ENCODE measurements at regions not wholly inside any gene's neighbourhood (a gene's known extent, or its start where the extent isn't known, plus 50 kb on each side); places are given as distances from the start of the nearest gene placed in this dataset.

DNA sequence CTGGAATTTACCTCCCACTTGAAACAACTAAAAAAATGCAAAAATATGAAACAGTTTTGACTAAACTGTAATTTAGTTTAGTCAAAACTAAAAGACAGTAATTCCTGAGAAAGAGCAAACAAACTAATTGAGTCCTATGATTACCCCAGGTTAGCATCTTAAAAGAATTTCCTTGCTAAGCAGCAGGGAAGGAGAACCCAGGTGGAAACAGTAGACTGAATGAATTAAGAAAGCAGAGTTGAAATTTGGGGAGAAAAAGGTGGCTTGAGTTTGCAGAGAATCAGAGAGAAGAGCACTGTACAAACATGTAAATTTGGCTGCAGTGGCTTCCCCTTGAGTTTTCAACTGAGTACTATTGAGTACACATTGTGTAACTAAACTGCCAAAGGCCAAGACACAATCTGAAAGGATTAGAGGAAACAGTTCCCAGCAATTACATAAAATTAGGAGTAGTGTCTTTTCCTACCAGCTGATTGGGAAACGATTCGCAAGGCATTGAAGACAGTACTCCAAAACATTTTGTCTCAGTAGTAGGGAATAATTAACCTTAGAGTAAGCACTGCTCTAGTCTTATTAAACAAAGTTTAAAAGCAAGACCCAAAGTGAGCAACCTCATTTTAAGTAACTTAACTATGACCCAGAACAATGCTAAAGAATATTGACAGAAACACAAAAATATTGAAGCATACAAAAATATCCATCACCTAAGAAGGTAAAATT lies 820.5 kb downstream of the DACH1 start:
- TF ChIP-seq CTCF (conservative IDR thresholded peaks at IDR 0.05; ENCODE audit: low read depth, low read length) = no peak
- H3K9ac ChIP-seq = no peak overlapping the region
- no peak overlapping the region for H3K27ac ChIP-seq
- H4K20me1 ChIP-seq (ENCODE audit: insufficient read depth) = no peaks in the 10 kb centered on the region
- no peaks in the 10 kb centered on the region for H3K36me3 ChIP-seq (ENCODE audit: insufficient read depth)
- no peak overlapping the region for H3K4me2 ChIP-seq
- no peaks in the 10 kb centered on the region for H3K79me2 ChIP-seq (ENCODE audit: insufficient read depth, low read depth)
- H3K4me1 ChIP-seq (ENCODE audit: low read depth, poor library complexity, severe bottlenecking) = no peaks in the 10 kb centered on the region
- H3K27me3 ChIP-seq (ENCODE audit: insufficient read depth, low read depth) = no peaks in the 10 kb centered on the region
- H3K4me3 ChIP-seq (IDR thresholded peaks at IDR 0.05; ENCODE audit: insufficient read depth, low read depth, low read length) = no peak overlapping the region
- no peak overlapping the region for H2AFZ ChIP-seq (ENCODE audit: low read depth)

DNA sequence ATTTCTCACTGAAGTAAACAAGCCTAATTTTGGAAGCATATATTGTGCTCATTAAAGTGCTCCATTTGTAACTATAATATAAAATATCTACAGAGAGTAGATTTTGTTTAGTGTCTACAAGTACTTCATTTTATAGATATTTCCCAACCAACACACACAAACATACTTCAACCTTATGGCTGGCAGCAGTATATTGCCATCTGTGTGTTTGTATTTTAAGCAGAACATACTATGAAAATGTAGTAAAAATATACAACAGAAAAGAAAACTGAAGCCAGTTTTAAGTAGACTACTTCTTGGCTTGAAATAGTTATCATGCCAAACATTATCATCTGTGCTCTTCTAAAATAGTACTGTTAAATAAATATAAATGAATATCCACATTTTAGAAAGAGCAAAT lies 821.9 kb downstream of the DACH1 start:
- Histone ChIP-seq H3K9ac (no peak overlapping the region), H3K36me3 (ENCODE audit: insufficient read depth) (no peaks in the 10 kb centered on the region), H3K27ac (no peak overlapping the region), H3K4me3 (IDR thresholded peaks at IDR 0.05; ENCODE audit: insufficient read depth, low read depth, low read length) (no peak overlapping the region), H4K20me1 (ENCODE audit: insufficient read depth) (no peaks in the 10 kb centered on the region), H3K79me2 (ENCODE audit: insufficient read depth, low read depth) (no peaks in the 10 kb centered on the region), H2AFZ (ENCODE audit: low read depth) (no peak overlapping the region), H3K4me2 (no peak overlapping the region), H3K27me3 (ENCODE audit: insufficient read depth, low read depth) (no peaks in the 10 kb centered on the region), H3K4me1 (ENCODE audit: low read depth, poor library complexity, severe bottlenecking) (no peaks in the 10 kb centered on the region)
- TF ChIP-seq CTCF (conservative IDR thresholded peaks at IDR 0.05; ENCODE audit: low read depth, low read length) = no peak

GRCh38 chr13:71039440-71039839 lies 827.6 kb downstream of the DACH1 start:
- H3K4me1 ChIP-seq (ENCODE audit: low read depth, poor library complexity, severe bottlenecking) = no peaks in the 10 kb centered on the region
- no peak overlapping the region for H3K4me2 ChIP-seq
- H3K4me3 ChIP-seq (IDR thresholded peaks at IDR 0.05; ENCODE audit: insufficient read depth, low read depth, low read length) = no peak overlapping the region
- no peaks in the 10 kb centered on the region for H3K36me3 ChIP-seq (ENCODE audit: insufficient read depth)
- H3K27me3 ChIP-seq (ENCODE audit: insufficient read depth, low read depth) = no peaks in the 10 kb centered on the region
- no peak overlapping the region for H3K9ac ChIP-seq
- H4K20me1 ChIP-seq (ENCODE audit: insufficient read depth) = no peaks in the 10 kb centered on the region
- no peaks in the 10 kb centered on the region for H3K79me2 ChIP-seq (ENCODE audit: insufficient read depth, low read depth)
- no peak overlapping the region for H3K27ac ChIP-seq
- no peak overlapping the region for H2AFZ ChIP-seq (ENCODE audit: low read depth)
- TF ChIP-seq CTCF (conservative IDR thresholded peaks at IDR 0.05; ENCODE audit: low read depth, low read length) = no peak

- H4K20me1 ChIP-seq (ENCODE audit: insufficient read depth) = no peaks in the 10 kb centered on the region
- H3K27me3 ChIP-seq (ENCODE audit: insufficient read depth, low read depth) = no peaks in the 10 kb centered on the region
- no peak for TF ChIP-seq CTCF (conservative IDR thresholded peaks at IDR 0.05; ENCODE audit: low read depth, low read length)
These were observed 833.0 kb downstream of the DACH1 start for GRCh38 chr13:71034018-71034417.

More at GRCh38 chr13:71034018-71034417, 833.0 kb downstream of the DACH1 start:
- H2AFZ ChIP-seq (ENCODE audit: low read depth) = no peak overlapping the region
- H3K4me3 ChIP-seq (IDR thresholded peaks at IDR 0.05; ENCODE audit: insufficient read depth, low read depth, low read length) = no peak overlapping the region
- no peaks in the 10 kb centered on the region for H3K36me3 ChIP-seq (ENCODE audit: insufficient read depth)
- H3K9ac ChIP-seq = no peak overlapping the region
- H3K4me1 ChIP-seq (ENCODE audit: low read depth, poor library complexity, severe bottlenecking) = no peaks in the 10 kb centered on the region
- H3K27ac ChIP-seq = no peak overlapping the region
- H3K4me2 ChIP-seq = no peak overlapping the region
- no peaks in the 10 kb centered on the region for H3K79me2 ChIP-seq (ENCODE audit: insufficient read depth, low read depth)
